Smooth muscle cell (in vitro differentiated cells): ENCODE measurements at regions not wholly inside any gene's neighbourhood (a gene's known extent, or its start where the extent isn't known, plus 50 kb on each side); places are given as distances from the start of the nearest gene placed in this dataset.

Experiments used
- DNase-seq: peaks from one replicate; lab custom pipeline; 2025; ENCODE audit not compliant: unreplicated experiment; lab: John Stamatoyannopoulos, UW
- H2AFZ ChIP-seq: fragments of 200-600 bp; sonication (generic); 2 replicates; pipeline ENCODE4 v1.6.0; 2016; ENCODE audit warnings: antibody characterized with exemption, low read depth, mild to moderate bottlenecking
- H3F3A ChIP-seq: fragments of 200-600 bp; sonication (generic); 2 replicates; pipeline ENCODE4 v1.6.0; 2017; ENCODE audit warnings: antibody characterized with exemption, low read depth
- H3K27ac ChIP-seq: fragments of 200-600 bp; sonication (generic); 2 replicates; pipeline ENCODE4 v1.5.1; 2016; ENCODE audit warnings: low read depth, mild to moderate bottlenecking
- H3K27me3 ChIP-seq: fragments of 200-600 bp; sonication (generic); 2 replicates; pipeline ENCODE4 v1.6.1; 2016; ENCODE audit warnings: low read depth, mild to moderate bottlenecking
- H3K36me3 ChIP-seq: fragments of 200-600 bp; sonication (generic); 2 replicates; pipeline ENCODE4 v1.5.1; 2016; ENCODE audit warnings: low read depth
- H3K4me1 ChIP-seq: fragments of 200-600 bp; sonication (generic); 2 replicates; pipeline ENCODE4 v1.5.1; 2016; ENCODE audit warnings: low read depth
- H3K4me2 ChIP-seq: fragments of 200-600 bp; sonication (generic); 2 replicates; pipeline ENCODE4 v1.6.0; 2016; ENCODE audit warnings: mild to moderate bottlenecking
- H3K4me3 ChIP-seq: fragments of 200-600 bp; sonication (generic); 2 replicates; pipeline ENCODE4 v1.5.1; 2016; ENCODE audit warnings: mild to moderate bottlenecking
- H3K79me2 ChIP-seq: fragments of 200-600 bp; sonication (generic); 2 replicates; pipeline ENCODE4 v1.6.0; 2016; ENCODE audit warnings: low read depth, mild to moderate bottlenecking
- H3K9ac ChIP-seq: fragments of 200-600 bp; sonication (generic); 2 replicates; pipeline ENCODE4 v1.6.0; 2016; ENCODE audit warnings: low read depth
- H3K9me3 ChIP-seq: fragments of 200-600 bp; sonication (generic); replicated peaks from 2 replicates; pipeline ENCODE4 v1.5.1; 2016; ENCODE audit warnings: low read depth
- H4K20me1 ChIP-seq: fragments of 200-600 bp; sonication (generic); 2 replicates; pipeline ENCODE4 v1.6.0; 2016; ENCODE audit warnings: low read depth
- CTCF ChIP-seq: fragments of 200-600 bp; sonication (generic); IDR thresholded peaks from 2 replicates; pipeline ENCODE4 v1.5.1; 2017; ENCODE audit warnings: borderline replicate concordance, mild to moderate bottlenecking, antibody characterized with exemption; ENCODE audit not compliant: insufficient read depth, poor library complexity, severe bottlenecking
- WGBS: methylation state at CpG from one replicate; pipeline ENCODE4 v1.1.7; 2016; ENCODE audit warnings: low lambda C conversion rate; 5-methylcytosine and 5-hydroxymethylcytosine counted together

- no peak overlapping the region for H2AFZ ChIP-seq
- no peak overlapping the region for H3K9ac ChIP-seq
- no peaks in the 10 kb centered on the region for H3K4me1 ChIP-seq
- no peaks in the 10 kb centered on the region for H3K79me2 ChIP-seq
- 82% methylated on average over 5 of the region's 5 CpGs for WGBS
- no peaks in the 10 kb centered on the region for H3K9me3 ChIP-seq
- no peak overlapping the region for H3K27ac ChIP-seq
- H3K4me2 ChIP-seq = no peak overlapping the region
- DNase-seq = no peak
- no peaks in the 10 kb centered on the region for H4K20me1 ChIP-seq
- H3K27me3 ChIP-seq = no peaks in the 10 kb centered on the region
- H3F3A ChIP-seq = no peaks in the 10 kb centered on the region
- no peak for TF ChIP-seq CTCF
- H3K36me3 ChIP-seq = no peaks in the 10 kb centered on the region
- no peak overlapping the region for H3K4me3 ChIP-seq
Observed at GRCh38 chr2:5183031-5183430, 509.2 kb upstream of the SOX11 start.

DNA sequence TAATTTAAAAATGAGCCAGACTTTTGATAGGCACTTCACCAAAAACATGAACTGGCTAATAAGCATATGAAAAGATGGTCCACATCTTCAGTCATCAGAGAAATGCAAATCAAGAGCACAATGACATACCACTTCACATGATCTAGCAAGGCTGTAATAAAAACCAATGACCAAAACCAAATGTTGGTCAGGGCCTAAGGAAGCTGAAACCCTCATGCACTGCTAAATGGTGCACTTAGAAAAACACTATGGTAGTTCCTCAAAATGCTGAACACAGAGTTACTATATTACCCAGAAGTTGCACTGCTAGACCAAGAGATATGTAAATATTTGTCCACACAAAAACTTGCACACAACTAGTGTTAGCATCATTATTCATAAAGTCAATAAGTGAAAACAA, 504.9 kb upstream of the SOX11 start:
- no peak for TF ChIP-seq CTCF

DNA sequence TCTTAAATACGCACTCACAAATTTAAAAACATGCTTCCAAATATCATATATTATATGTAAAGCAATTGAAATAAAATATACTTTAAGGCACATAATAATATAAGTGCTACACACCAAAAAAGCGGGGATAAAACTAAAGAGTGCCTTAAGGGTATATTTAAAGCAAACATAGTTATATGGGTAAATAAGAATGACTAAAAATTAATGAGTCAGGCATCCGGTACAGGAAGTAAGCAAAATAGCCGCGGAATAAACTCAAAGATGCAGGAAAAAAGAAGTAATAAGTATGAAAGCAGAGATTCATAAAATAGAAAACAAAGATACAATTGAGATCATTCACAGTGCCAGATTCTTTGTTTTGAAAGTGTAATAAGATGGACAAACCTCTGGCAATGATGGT, 503.5 kb upstream of the SOX11 start:
- Histone ChIP-seq H3K4me3 (no peak overlapping the region), H4K20me1 (no peaks in the 10 kb centered on the region), H3K27me3 (no peaks in the 10 kb centered on the region), H3F3A (no peaks in the 10 kb centered on the region), H3K36me3 (no peaks in the 10 kb centered on the region), H3K9ac (no peak overlapping the region), H3K27ac (no peak overlapping the region), H3K79me2 (no peaks in the 10 kb centered on the region), H3K9me3 (no peaks in the 10 kb centered on the region), H2AFZ (no peak overlapping the region), H3K4me2 (no peak overlapping the region), H3K4me1 (no peaks in the 10 kb centered on the region)
- DNase-seq = no peak
- 96% methylated on average over 5 of the region's 5 CpGs for WGBS
- no peak for TF ChIP-seq CTCF

More for the DNA sequence above, 504.9 kb upstream of the SOX11 start:
- H3K4me2 ChIP-seq = no peak overlapping the region
- H4K20me1 ChIP-seq = no peaks in the 10 kb centered on the region
- H2AFZ ChIP-seq = no peak overlapping the region
- no peaks in the 10 kb centered on the region for H3K4me1 ChIP-seq
- no peak overlapping the region for H3K27ac ChIP-seq
- no peaks in the 10 kb centered on the region for H3K36me3 ChIP-seq
- H3K4me3 ChIP-seq = no peak overlapping the region
- H3K9me3 ChIP-seq = no peaks in the 10 kb centered on the region
- no peaks in the 10 kb centered on the region for H3K79me2 ChIP-seq
- no peak for DNase-seq
- H3K9ac ChIP-seq = no peak overlapping the region
- H3F3A ChIP-seq = no peaks in the 10 kb centered on the region
- H3K27me3 ChIP-seq = no peaks in the 10 kb centered on the region

GRCh38 chr2:5190023-5190422, 502.2 kb upstream of the SOX11 start:
- Histone ChIP-seq H3K9me3 (no peaks in the 10 kb centered on the region), H3K4me3 (no peak overlapping the region), H3K36me3 (no peaks in the 10 kb centered on the region), H2AFZ (no peak overlapping the region), H3K27me3 (no peaks in the 10 kb centered on the region), H3F3A (no peaks in the 10 kb centered on the region), H3K27ac (no peak overlapping the region), H3K9ac (no peak overlapping the region), H3K4me2 (no peak overlapping the region), H3K79me2 (no peaks in the 10 kb centered on the region), H3K4me1 (no peaks in the 10 kb centered on the region), H4K20me1 (no peaks in the 10 kb centered on the region)
- no peak for TF ChIP-seq CTCF
- DNase-seq = no peak
- 82% methylated on average over 5 of the region's 5 CpGs for WGBS
